GM03348 (cell line): ENCODE measurements at regions not wholly inside any gene's neighbourhood (a gene's known extent, or its start where the extent isn't known, plus 50 kb on each side); places are given as distances from the start of the nearest gene placed in this dataset.
A peak's percentile ranks its signal among the peaks of the same experiment; 100 is the strongest.

Experiments used
- DNase-seq: peaks from one replicate; pipeline ENCODE4 v3.0.0; 2012; ENCODE audit warnings: low spot score

GRCh38 chr13:107864543-107865317 lies 350.6 kb downstream of the LIG4 start:
- DNase-seq: peak; percentile 43

GRCh38 chr13:107860284-107860683 lies 355.1 kb downstream of the LIG4 start:
- no peak for DNase-seq

- DNase-seq: no peak
Measured at GRCh38 chr13:107854880-107855279, 360.5 kb downstream of the LIG4 start.

GRCh38 chr13:107852072-107852471 lies 363.3 kb downstream of the LIG4 start:
- no peak for DNase-seq

GRCh38 chr13:107851670-107852069 lies 363.7 kb downstream of the LIG4 start:
- DNase-seq: no peak

GRCh38 chr13:107847406-107847805 lies 367.9 kb downstream of the LIG4 start:
- DNase-seq: no peak

- no peak for DNase-seq
Measured at GRCh38 chr13:107846642-107847041, 368.7 kb downstream of the LIG4 start.

GRCh38 chr13:107845911-107846310 lies 369.4 kb downstream of the LIG4 start:
- no peak for DNase-seq

- no peak for DNase-seq
Measured at GRCh38 chr13:107843681-107844080, 371.7 kb downstream of the LIG4 start.

- no peak for DNase-seq
Measured at GRCh38 chr13:107843281-107843680, 372.1 kb downstream of the LIG4 start.

- no peak for DNase-seq
Measured at GRCh38 chr13:107842562-107843180, 372.7 kb downstream of the LIG4 start.

GRCh38 chr13:107838588-107839161 lies 376.7 kb downstream of the LIG4 start:
- DNase-seq: no peak

- no peak for DNase-seq
Measured at GRCh38 chr13:107836685-107837084, 378.7 kb downstream of the LIG4 start.

GRCh38 chr13:107835339-107836018 lies 379.9 kb downstream of the LIG4 start:
- no peak for DNase-seq

GRCh38 chr13:107834717-107835116 lies 380.6 kb downstream of the LIG4 start:
- no peak for DNase-seq

- DNase-seq: no peak
Measured at GRCh38 chr13:107834281-107834680, 381.1 kb downstream of the LIG4 start.

GRCh38 chr13:107832500-107833100 lies 382.7 kb downstream of the LIG4 start:
- no peak for DNase-seq

GRCh38 chr13:107830804-107831203 lies 384.5 kb downstream of the LIG4 start:
- DNase-seq: no peak

- no peak for DNase-seq
Measured at GRCh38 chr13:107827840-107828549, 387.3 kb downstream of the LIG4 start.

GRCh38 chr13:107824635-107825034 lies 390.7 kb downstream of the LIG4 start:
- DNase-seq: no peak

- no peak for DNase-seq
Measured at GRCh38 chr13:107822006-107822405, 393.3 kb downstream of the LIG4 start.

GRCh38 chr13:107821492-107821891 lies 393.8 kb downstream of the LIG4 start:
- no peak for DNase-seq
